K562 (cell line): ENCODE measurements at regions not wholly inside any gene's neighbourhood (a gene's known extent, or its start where the extent isn't known, plus 50 kb on each side); places are given as distances from the start of the nearest gene placed in this dataset.

Experiments
- ATAC-seq: fragments of 200-7000 bp; cut with Tn5 transposase; 3 replicates; pipeline ENCODE4 v1.9.1; 2020; ENCODE audit warnings: moderate library complexity
- BruUV-seq: library from RNA; stranded (reverse); fragments of 400-500 nt; replicated peaks from 2 replicates; lab custom pipeline; 2021; lab: Mats Ljungman, UMichigan
- CTCF ChIA-PET: fragments of 300-600 bp; formaldehyde crosslinking; extraction: SDS; loops from one replicate; lab custom pipeline; 2021; ENCODE audit warnings: low intra/inter-chr PET ratio; lab: Yijun Ruan, JAX
- POLR2A ChIA-PET: fragments of 300-600, 350-650 bp; sonication (Branson Sonifier 250); formaldehyde crosslinking; extraction: SDS; loops from one replicate; lab custom pipeline; 2021; ENCODE audit warnings: antibody characterized with exemption, inconsistent platforms; lab: Yijun Ruan, JAX
- DNase-seq, 4 experiments: peaks; one replicate each; pipeline versions ENCODE4 v3.0.0 to v3.0.0-alpha.2; 2011 to 2018; ENCODE audit warnings: low spot score in 3 of 4, mixed read lengths in 3 of 4; ENCODE audit errors: extremely low read depth in 1 of 4
- FAIRE-seq: peaks from 2 replicates; lab custom pipeline; 2011; peaks lifted over from hg19 to GRCh38; lab: Jason Lieb, UNC
- H2AFZ ChIP-seq: 2 replicates; pipeline ENCODE4 v1.6.0; 2011; ENCODE audit warnings: low read depth, low read length, control low read depth, inconsistent platforms
- H3K27ac ChIP-seq: fragments of 200-600 bp; 3 replicates; pipeline ENCODE4 v1.8.0; 2011; ENCODE audit warnings: low read depth, mild to moderate bottlenecking, control low read depth, inconsistent platforms, low read length, moderate library complexity, mixed read lengths; ENCODE audit errors: extremely low read depth
- H3K27me3 ChIP-seq, 2 experiments: fragments of 300-600 bp in 1 of 2; 2 replicates in 1 of 2; 3 replicates in 1 of 2; pipeline versions ENCODE4 v1.6.0 to v1.8.0; 2011; ENCODE audit warnings: inconsistent platforms in 2 of 2, low read length in 2 of 2, mild to moderate bottlenecking in 1 of 2, mixed read lengths in 1 of 2, moderate library complexity in 1 of 2; ENCODE audit not compliant: control insufficient read depth in 2 of 2, insufficient read depth in 2 of 2
- H3K36me3 ChIP-seq: fragments of 300-600 bp; 3 replicates; pipeline ENCODE4 v1.8.0; 2011; ENCODE audit warnings: mild to moderate bottlenecking, low read length, inconsistent platforms; ENCODE audit not compliant: control insufficient read depth, insufficient read depth
- H3K4me1 ChIP-seq, 2 experiments: fragments of 200-600 bp in 1 of 2; replicated peaks in 1 of 2; 2 replicates in 1 of 2; 3 replicates in 1 of 2; pipeline versions ENCODE4 v1.5.1 to v1.8.0; 2011; ENCODE audit warnings: inconsistent platforms in 2 of 2, low read length in 2 of 2, mild to moderate bottlenecking in 1 of 2, mixed read lengths in 1 of 2, moderate library complexity in 1 of 2; ENCODE audit not compliant: control insufficient read depth in 2 of 2, insufficient read depth in 2 of 2
- H3K4me2 ChIP-seq: 2 replicates; pipeline ENCODE4 v1.6.1; 2011; ENCODE audit warnings: low read length, control low read depth, inconsistent platforms, mixed read lengths; ENCODE audit not compliant: insufficient read depth
- H3K4me3 ChIP-seq: fragments of 200-600 bp; sonication (generic), shearing (Covaris generic); 2 replicates; pipeline ENCODE4 v1.5.1; 2016; ENCODE audit warnings: control low read depth, inconsistent platforms
- H3K79me2 ChIP-seq: fragments of 200-600 bp; 3 replicates; pipeline ENCODE4 v1.8.0; 2011; ENCODE audit warnings: low read length, inconsistent platforms; ENCODE audit not compliant: control insufficient read depth, insufficient read depth
- H3K9ac ChIP-seq, 2 experiments: 2 replicates each; pipeline versions ENCODE4 v1.6.0 to v1.6.1; 2011; ENCODE audit warnings: low read depth in 2 of 2, low read length in 2 of 2, control low read depth in 1 of 2, inconsistent platforms in 1 of 2, mild to moderate bottlenecking in 1 of 2, mixed read lengths in 1 of 2; ENCODE audit not compliant: insufficient read depth in 1 of 2
- H3K9me1 ChIP-seq: one replicate; pipeline ENCODE4 v1.6.0; 2011; ENCODE audit warnings: inconsistent platforms, mild to moderate bottlenecking, low read length, moderate library complexity; ENCODE audit not compliant: control insufficient read depth, insufficient read depth
- H3K9me3 ChIP-seq: replicated peaks from 2 replicates; pipeline ENCODE4 v1.5.1; 2011; ENCODE audit warnings: low read depth, low read length, inconsistent platforms; ENCODE audit not compliant: control insufficient read depth, insufficient read depth
- H4K20me1 ChIP-seq: replicated peaks from 2 replicates; pipeline ENCODE4 v1.6.1; 2011; ENCODE audit warnings: low read length, inconsistent platforms, mixed read lengths; ENCODE audit not compliant: control insufficient read depth, insufficient read depth
- BACH1 ChIP-seq: fragments of 200-800 bp; sonication (Bioruptor generic); IDR thresholded peaks from 2 replicates; pipeline ENCODE4 v1.6.1; 2016; ENCODE audit warnings: missing genetic modification characterization, missing compliant biosample characterization
- CBX2 ChIP-seq: fragments of 200-600 bp; sonication (generic); IDR thresholded peaks from one replicate; pipeline ENCODE4 v1.6.1; 2012; ENCODE audit warnings: mild to moderate bottlenecking, low read length, inconsistent platforms; ENCODE audit not compliant: insufficient read depth, poor library complexity, severe bottlenecking
- ETV5 ChIP-seq: sonication (generic); formaldehyde crosslinking; IDR thresholded peaks from 2 replicates; pipeline ENCODE4 v1.4.0; 2020; ENCODE audit warnings: low read depth, mild to moderate bottlenecking, missing genetic modification reagents
- GABPB1 ChIP-seq: sonication (generic); formaldehyde crosslinking; IDR thresholded peaks from 2 replicates; pipeline ENCODE4 v1.8.0; 2022; ENCODE audit warnings: mild to moderate bottlenecking, missing genetic modification reagents
- HES1 ChIP-seq: fragments of 450-650 bp; IDR thresholded peaks from 2 replicates; pipeline ENCODE4 v1.6.1; 2016; ENCODE audit warnings: low read depth, mild to moderate bottlenecking, moderate library complexity
- HNRNPLL ChIP-seq: fragments of 200-400 bp; formaldehyde crosslinking; IDR thresholded peaks from 2 replicates; pipeline ENCODE4 v1.6.1; 2017; ENCODE audit warnings: low read length, low read depth, mild to moderate bottlenecking; ENCODE audit not compliant: poor library complexity, severe bottlenecking
- POLR3G ChIP-seq: IDR thresholded peaks from 2 replicates; pipeline ENCODE4 v1.6.1; 2011; ENCODE audit not compliant: insufficient read length, insufficient replicate concordance; ENCODE audit errors: extremely low read depth
- RBFOX2 ChIP-seq: fragments of 200-400 bp; formaldehyde crosslinking; IDR thresholded peaks from 2 replicates; pipeline ENCODE4 v1.6.1; 2017; ENCODE audit warnings: low read depth, mild to moderate bottlenecking, low read length, moderate library complexity
- SLC30A9 ChIP-seq: fragments of 250-450 bp; sonication (Bioruptor Pico); IDR thresholded peaks from 2 replicates; pipeline ENCODE4 v1.8.0; 2022; ENCODE audit warnings: mild to moderate bottlenecking, moderate library complexity
- SMAD4 ChIP-seq: fragments of 250-450 bp; sonication (Bioruptor Pico); conservative IDR thresholded peaks from 2 replicates; pipeline ENCODE4 v1.8.0; 2021; ENCODE audit warnings: inconsistent platforms, mild to moderate bottlenecking, moderate library complexity
- SPI1 ChIP-seq: IDR thresholded peaks from 2 replicates; pipeline ENCODE4 v1.6.1; 2011; ENCODE audit warnings: low read depth, low read length, control low read depth, borderline replicate concordance
- TAL1 ChIP-seq: fragments of 450-650 bp; IDR thresholded peaks from 2 replicates; pipeline ENCODE4 v1.6.1; 2016; ENCODE audit warnings: mild to moderate bottlenecking
- TCF7 ChIP-seq: sonication (generic); IDR thresholded peaks from 2 replicates; pipeline ENCODE4 v1.6.1; 2016; ENCODE audit warnings: antibody characterized with exemption, borderline replicate concordance
- U2AF2 ChIP-seq: fragments of 200-400 bp; formaldehyde crosslinking; optimal IDR thresholded peaks from 2 replicates; pipeline ENCODE3; 2017; ENCODE audit warnings: low read depth, mild to moderate bottlenecking, low read length
- ZBTB1 ChIP-seq: sonication (generic); formaldehyde crosslinking; IDR thresholded peaks from 2 replicates; pipeline ENCODE4 v1.8.1; 2023; ENCODE audit warnings: missing genetic modification reagents, low read depth, mild to moderate bottlenecking, borderline replicate concordance
- ZBTB17 ChIP-seq: fragments of 450-650 bp; formaldehyde crosslinking; IDR thresholded peaks from 2 replicates; pipeline ENCODE4 v1.4.0; 2020; ENCODE audit warnings: mild to moderate bottlenecking
- ZNF717 ChIP-seq: fragments of 250-450 bp; sonication (Bioruptor Pico); IDR thresholded peaks from 2 replicates; pipeline ENCODE4 v1.5.0; 2021
- ZNF75A ChIP-seq: fragments of 450-650 bp; formaldehyde crosslinking; IDR thresholded peaks from 2 replicates; pipeline ENCODE4 v1.4.0; 2020; ENCODE audit warnings: mild to moderate bottlenecking
- ZNF780A ChIP-seq: fragments of 250-450 bp; sonication (Bioruptor Pico); IDR thresholded peaks from 2 replicates; pipeline ENCODE4 v1.5.0; 2021; ENCODE audit warnings: mild to moderate bottlenecking
- WGBS: fragments of 100-300 bp; shearing (Covaris generic); methylation state at CpG from one replicate; pipeline ENCODE4 v1.1.6; 2016; ENCODE audit warnings: low coverage, mixed read lengths; ENCODE audit not compliant: insufficient coverage; ENCODE audit errors: missing lambda C conversion rate; 5-methylcytosine and 5-hydroxymethylcytosine counted together
- in situ Hi-C: fragments of 300-500 bp; cut with MboI; formaldehyde crosslinking; loops from 4 replicates; pipeline ENCODE4 v1.15.0; 2018; ENCODE audit warnings: inconsistent platforms, mixed read lengths
- intact Hi-C: fragments of 100-400 bp; cut with micrococcal nuclease; formaldehyde crosslinking; loops from 2 replicates; pipeline ENCODE4 v1.14.2; 2022
- TF ChIP-seq, protein P1 (sequence below): fragments of 250-450 bp; sonication (Bioruptor Pico); IDR thresholded peaks from 2 replicates; pipeline ENCODE4 v1.5.0; 2021
- TF ChIP-seq, protein P2 (sequence below): fragments of 250-450 bp; sonication (Bioruptor Pico); IDR thresholded peaks from 2 replicates; pipeline ENCODE4 v1.4.0; 2020; ENCODE audit warnings: mild to moderate bottlenecking, moderate library complexity

- no peak for TF ChIP-seq HES1
These were observed 244.3 kb downstream of the BRD1 start (continued) for GRCh38 chr22:49583341-49583740.

DNA sequence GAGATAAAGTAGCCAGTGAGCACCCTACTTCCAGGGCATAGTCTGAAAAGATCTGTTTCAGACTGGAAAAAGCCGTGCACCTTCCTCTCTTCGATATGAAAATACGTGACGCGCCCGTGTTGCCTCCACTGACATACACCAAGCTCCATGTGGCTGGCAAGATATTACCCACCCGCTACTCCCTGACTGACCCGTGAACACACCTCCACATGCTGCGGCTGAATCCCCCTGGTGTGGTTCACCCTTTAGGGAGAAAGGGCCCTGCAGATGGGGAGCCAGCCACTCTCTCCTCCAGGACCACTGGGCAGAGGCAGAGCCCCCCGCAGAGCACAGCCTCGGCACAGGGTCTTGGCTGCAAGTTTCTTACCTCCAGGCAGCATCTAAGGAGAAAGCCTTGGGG, 245.0 kb downstream of the BRD1 start:
- H3K27me3 ChIP-seq = no peaks in the 10 kb centered on the region
- H2AFZ ChIP-seq = no peak overlapping the region
- no peak overlapping the region for H3K4me2 ChIP-seq
- H3K79me2 ChIP-seq = peaks cover 41% of the 10 kb centered on the region
- in situ Hi-C loops (no loop called here), intact Hi-C loops (no loop called here)
- DNase-seq = no peak
- no peak for FAIRE-seq
- H3K4me3 ChIP-seq = no peak overlapping the region
- no TSS peak for BruUV-seq
- TF ChIP-seq SPI1 (no peak), SMAD4 (no peak), BACH1 (tag) (no peak), ZBTB17 (no peak), U2AF2 (no peak), HNRNPLL (no peak), TCF7 (no peak), TAL1 (no peak), GABPB1 (CRISPR knock-in tag) (no peak), ZNF75A (no peak), SLC30A9 (CRISPR knock-in tag) (no peak), RBFOX2 (no peak), CBX2 (no peak), POLR3G (no peak), ZBTB1 (CRISPR knock-in tag) (no peak), ZNF717 (CRISPR knock-in tag) (no peak), ZNF780A (no peak), ETV5 (CRISPR knock-in tag) (no peak)
- TF ChIP-seq, protein P1, sequence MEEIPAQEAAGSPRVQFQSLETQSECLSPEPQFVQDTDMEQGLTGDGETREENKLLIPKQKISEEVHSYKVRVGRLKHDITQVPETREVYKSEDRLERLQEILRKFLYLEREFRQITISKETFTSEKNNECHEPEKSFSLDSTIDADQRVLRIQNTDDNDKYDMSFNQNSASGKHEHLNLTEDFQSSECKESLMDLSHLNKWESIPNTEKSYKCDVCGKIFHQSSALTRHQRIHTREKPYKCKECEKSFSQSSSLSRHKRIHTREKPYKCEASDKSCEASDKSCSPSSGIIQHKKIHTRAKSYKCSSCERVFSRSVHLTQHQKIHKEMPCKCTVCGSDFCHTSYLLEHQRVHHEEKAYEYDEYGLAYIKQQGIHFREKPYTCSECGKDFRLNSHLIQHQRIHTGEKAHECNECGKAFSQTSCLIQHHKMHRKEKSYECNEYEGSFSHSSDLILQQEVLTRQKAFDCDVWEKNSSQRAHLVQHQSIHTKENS = no peak
- TF ChIP-seq, protein P2, sequence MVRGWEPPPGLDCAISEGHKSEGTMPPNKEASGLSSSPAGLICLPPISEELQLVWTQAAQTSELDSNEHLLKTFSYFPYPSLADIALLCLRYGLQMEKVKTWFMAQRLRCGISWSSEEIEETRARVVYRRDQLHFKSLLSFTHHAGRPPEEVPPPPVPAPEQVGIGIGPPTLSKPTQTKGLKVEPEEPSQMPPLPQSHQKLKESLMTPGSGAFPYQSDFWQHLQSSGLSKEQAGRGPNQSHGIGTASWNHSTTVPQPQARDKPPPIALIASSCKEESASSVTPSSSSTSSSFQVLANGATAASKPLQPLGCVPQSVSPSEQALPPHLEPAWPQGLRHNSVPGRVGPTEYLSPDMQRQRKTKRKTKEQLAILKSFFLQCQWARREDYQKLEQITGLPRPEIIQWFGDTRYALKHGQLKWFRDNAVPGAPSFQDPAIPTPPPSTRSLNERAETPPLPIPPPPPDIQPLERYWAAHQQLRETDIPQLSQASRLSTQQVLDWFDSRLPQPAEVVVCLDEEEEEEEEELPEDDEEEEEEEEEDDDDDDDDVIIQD (CRISPR knock-in tag) = no peak
- no peak for ATAC-seq
- no peaks in the 10 kb centered on the region for H3K9me1 ChIP-seq
- ChIA-PET CTCF (no interaction called here), POLR2A (no interaction called here)
- no peak overlapping the region for H3K9ac ChIP-seq
- H3K27ac ChIP-seq = no peak overlapping the region
- 95% methylated on average over 6 of the region's 11 CpGs for WGBS
- peaks cover 26% of the 10 kb centered on the region; the same call in 2 of the 3 replicates for H3K36me3 ChIP-seq
- H4K20me1 ChIP-seq = no peaks in the 10 kb centered on the region
- H3K9me3 ChIP-seq = peaks cover 11% of the 10 kb centered on the region
- H3K4me1 ChIP-seq = peaks cover 0 to 1% of the 10 kb centered on the region in 2 experiments; a peak in 2 of 5 replicates
